Cardiac fibroblast (primary cell): ENCODE measurements at regions not wholly inside any gene's neighbourhood (a gene's known extent, or its start where the extent isn't known, plus 50 kb on each side); places are given as distances from the start of the nearest gene placed in this dataset.
"Not testable (repeated sequence)": the region's sequence is repeated elsewhere in the genome, so short reads cannot be mapped to it uniquely, and the experiment has no call there.

Experiments used
- DNase-seq, 2 donors: peaks; one replicate each; pipeline versions ENCODE4 v3.0.0 to v3.0.0-alpha.2; 2010; ENCODE audit warnings: low read depth in 2 of 2
- H3K4me3 ChIP-seq, 2 donors: replicated peaks in 1 of 2; 1 replicate in 1 of 2; 2 replicates in 1 of 2; pipeline ENCODE4 v1.5.1; 2011; ENCODE audit warnings: low read depth in 2 of 2, low read length in 2 of 2, mild to moderate bottlenecking in 2 of 2, moderate library complexity in 1 of 2
- CTCF ChIP-seq: IDR thresholded peaks from one replicate; pipeline ENCODE4 v1.5.1; 2011; ENCODE audit warnings: low read depth, mild to moderate bottlenecking, low read length, inconsistent platforms

GRCh38 chr5:75823811-75824210, 106.6 kb upstream of the POC5 start:
- TF ChIP-seq CTCF: no peak
- no peak for DNase-seq
- H3K4me3 ChIP-seq: no peak overlapping the region

- TF ChIP-seq CTCF: no peak
- no peak overlapping the region for H3K4me3 ChIP-seq
- DNase-seq: no peak
Measured at GRCh38 chr5:75818661-75819060, 101.4 kb upstream of the POC5 start.

- not testable (repeated sequence) for DNase-seq, H3K4me3 ChIP-seq
Measured at GRCh38 chr5:75799695-75800094, 82.5 kb upstream of the POC5 start.

GRCh38 chr5:75769338-75769737, 52.1 kb upstream of the POC5 start:
- not testable (repeated sequence) for DNase-seq, H3K4me3 ChIP-seq
